Suppressor macrophage (primary cell): ENCODE measurements at regions not wholly inside any gene's neighbourhood (a gene's known extent, or its start where the extent isn't known, plus 50 kb on each side); places are given as distances from the start of the nearest gene placed in this dataset.

Experiments
- DNase-seq, 4 experiments: peaks; one replicate each; pipeline ENCODE4 v3.0.0-alpha.2; 2020 to 2022

DNA sequence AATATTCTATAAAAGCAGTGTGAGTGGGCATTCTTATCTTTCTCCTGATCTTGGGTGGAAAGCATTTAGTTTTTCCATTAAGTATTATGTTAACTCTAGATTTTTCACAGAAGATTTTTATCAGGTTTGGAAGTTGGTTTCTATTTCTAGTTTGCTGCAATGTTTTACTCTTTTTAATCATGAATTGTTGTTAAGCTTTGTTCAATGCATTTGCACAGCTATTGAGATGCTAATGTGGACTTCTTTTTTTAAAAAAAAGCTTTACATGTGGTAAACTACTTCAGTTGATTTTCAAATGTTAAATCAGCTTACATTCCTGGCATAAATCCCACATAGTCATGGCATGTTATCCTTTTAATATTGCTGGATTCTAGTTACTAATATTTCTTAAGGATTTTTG is 363.6 kb upstream of the NRP1 start:
- no peak for DNase-seq

DNA sequence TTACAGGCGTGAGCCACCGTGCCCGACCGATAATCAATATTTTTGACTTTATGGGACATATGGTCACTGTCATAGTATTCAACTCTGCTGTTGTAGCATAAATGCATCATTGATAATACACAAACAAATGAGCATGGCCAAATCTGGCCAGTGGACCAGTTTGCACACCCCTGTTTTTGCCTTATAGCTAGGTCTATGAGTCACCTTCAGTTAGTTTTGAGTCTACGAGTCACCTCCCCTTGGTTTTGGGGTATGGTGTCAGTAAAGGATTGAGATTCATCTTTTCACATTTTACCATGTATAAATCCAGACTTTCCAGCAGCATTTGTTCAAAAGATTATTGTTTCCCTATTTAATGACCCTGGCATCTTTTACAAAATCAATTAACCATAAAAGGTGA is 362.5 kb upstream of the NRP1 start:
- no peak for DNase-seq

DNA sequence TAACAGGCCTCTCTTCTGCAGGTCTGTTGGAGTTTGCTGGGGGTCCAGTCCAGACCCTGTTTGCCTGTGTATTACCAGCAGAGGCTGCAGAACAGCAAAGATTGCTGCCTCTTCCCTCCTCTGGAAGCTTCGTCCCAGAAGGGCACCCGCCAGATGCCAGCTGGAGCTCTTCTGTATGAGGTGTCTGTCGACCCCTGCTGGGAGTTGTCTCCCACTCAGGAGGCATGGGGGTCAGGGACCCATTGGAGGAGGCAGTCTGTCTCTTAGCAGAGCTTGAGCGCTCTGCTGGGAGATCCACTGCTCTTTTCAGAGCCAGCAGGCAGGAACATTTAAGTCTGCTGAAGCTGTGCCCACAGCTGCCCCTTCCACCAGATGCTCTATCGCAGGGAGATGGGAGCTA is 361.1 kb upstream of the NRP1 start:
- no peak for DNase-seq

DNA sequence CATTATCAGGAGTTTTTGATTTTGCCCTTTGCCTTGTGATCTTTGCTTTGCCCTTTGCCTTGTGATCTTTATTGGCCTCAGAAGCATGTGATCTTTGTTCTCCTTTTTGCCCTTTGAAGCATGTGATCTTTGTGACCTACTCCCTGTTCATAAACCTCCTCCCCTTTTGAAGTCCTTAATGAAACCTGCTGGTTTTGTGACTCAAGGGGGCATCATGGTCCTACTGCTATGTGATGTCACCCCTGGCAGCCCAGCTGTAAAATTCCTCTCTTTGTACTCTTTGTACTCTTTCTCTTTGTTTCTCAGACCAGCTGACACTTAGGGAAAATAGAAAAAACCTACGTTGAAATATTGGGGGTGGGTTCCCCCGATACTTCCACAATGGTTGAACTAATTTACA is 356.1 kb upstream of the NRP1 start:
- DNase-seq = peak in 3 of 4 experiments; percentile 9 to 62 (median 34)

DNA sequence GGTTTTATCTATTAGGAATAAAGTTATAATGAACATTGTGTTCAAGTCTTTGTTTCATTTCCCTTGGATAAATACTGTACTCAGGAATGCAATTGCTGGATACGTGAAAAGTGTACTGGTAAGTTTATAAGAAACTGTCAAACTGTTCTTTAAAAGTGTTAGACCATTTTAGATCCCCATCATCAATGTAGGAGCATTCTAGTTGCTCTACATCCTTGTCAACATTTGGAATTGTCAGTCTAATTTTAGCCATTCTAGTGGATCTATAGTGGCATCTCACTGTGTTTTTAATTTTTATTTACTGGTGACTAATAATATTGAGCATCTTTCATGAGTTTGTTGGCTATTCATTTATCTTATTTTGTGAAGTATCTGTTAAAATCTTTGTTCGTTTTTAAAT is 354.0 kb upstream of the NRP1 start:
- DNase-seq = no peak

DNA sequence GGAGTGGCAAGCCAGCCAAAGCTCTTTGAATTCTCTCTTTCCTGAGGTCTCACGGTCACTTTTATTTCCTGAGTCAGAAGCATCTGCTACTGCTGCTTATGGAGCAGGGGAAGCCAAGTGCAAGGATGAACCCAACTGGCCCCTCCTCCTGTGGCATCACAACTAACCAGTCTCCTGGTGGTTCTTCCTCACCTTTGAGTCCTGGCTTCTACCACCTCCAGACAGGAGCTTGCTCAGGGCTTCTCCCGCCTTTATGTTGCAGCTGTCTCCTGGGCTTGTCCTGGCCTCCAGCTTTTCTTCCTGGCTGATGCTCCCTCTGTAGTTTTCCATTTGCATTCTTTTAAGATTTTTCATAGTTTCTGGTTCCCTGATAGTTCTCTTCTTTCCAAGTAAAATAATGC is 349.7 kb upstream of the NRP1 start:
- DNase-seq = no peak

DNA sequence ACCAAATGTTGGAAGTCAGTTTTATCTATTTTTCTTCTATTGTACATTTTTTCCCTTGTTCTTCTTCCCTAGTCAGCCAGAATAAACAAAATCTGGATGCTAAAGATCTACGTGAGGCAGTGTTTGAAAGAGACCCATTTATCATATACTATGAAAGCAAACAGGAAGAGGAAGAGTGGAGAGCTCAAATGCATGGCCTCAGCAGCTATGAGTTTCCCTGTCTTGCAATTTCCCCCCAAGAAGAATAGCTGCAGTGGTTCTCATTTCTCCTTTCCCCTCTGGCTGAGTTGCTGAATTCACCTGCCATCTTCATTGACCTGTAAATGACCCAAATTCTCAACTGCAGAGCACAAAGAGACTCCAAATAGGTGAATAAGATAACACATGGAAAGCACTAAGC is 347.1 kb upstream of the NRP1 start:
- DNase-seq = peak; percentile 41 to 72 (median 52)

DNA sequence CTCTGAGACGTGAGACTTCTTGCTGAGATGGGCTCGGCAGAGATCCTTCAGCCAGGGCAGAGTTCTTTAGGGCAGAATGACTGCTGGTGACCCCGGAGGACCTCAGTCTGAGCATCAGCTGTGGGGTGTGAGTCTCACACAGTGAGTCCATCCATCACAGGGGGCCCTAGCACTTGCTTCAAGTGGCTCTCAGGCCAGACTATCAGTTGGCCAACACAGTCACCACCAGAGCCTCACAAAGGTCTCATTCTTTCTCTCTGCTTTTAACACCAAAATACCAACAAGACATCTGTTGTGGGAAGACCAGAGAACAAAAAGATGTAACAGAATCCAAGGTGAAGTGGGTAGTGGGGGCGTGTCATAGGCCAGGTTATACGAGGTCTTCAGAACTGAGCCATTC is 345.6 kb upstream of the NRP1 start:
- no peak for DNase-seq

DNA sequence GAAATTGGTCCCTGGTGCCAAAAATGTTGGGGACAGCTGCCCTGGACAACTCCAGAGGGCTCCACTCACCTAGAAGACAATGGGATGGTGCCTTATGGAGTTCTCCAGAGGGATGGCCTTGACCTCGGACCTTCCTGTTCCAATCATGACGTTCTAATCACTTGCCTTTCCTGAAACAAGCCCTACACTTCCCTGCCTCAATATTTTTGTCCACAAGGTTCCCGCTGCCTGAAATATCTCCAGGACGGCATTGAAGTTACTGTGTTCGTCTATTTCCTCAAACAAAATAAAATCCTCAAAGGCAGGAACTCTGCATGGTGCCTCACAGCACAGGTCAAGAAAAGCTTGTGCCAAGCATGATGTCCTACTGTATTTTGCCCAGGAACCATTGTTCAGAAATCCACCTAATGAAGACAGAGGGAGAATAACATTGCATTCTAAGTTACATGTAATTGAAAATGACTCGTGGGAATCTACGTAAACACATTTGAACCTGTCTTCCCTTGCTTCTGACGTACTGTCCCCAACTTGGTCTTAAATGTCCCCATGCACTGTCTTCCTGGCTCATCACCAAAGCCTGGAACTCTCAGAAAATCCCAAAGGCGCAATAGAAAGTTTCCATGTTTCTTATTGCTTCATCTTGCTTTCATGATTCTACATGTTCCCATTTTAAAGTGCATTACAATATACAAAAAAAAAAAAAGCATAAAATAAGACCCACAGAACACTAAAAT is 342.3 kb upstream of the NRP1 start:
- DNase-seq = no peak

DNA sequence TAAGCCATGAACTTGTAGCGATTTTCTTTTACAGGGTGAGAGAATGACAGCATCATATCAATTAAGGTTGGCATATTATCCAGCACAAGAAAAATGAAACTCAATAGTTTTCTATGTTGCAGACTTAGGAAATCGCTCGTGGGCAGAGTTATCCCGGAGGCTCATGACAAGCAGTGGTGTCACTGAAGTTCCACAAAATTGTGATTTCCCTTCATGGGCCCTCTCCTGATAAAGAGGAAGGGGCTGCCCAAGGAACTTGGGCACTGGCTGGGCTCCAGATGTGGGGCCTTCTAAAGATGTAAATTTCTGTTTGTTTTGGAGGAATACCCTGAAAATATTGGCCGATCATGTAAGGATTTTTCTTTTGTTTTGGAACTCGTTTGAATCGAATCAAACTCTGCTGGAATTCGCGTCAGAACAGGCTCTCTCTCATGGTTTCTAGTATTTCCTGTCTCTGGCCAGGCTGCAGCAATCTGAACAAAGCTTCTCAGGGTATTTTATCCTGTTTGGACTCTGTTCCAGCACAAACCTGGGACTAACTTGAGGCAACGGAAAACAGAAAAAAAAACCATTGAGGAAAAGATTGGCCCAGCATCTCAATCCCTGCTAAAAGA is 340.6 kb upstream of the NRP1 start:
- DNase-seq = peak in 3 of 4 experiments; percentile 55 to 63 (median 55)

DNA sequence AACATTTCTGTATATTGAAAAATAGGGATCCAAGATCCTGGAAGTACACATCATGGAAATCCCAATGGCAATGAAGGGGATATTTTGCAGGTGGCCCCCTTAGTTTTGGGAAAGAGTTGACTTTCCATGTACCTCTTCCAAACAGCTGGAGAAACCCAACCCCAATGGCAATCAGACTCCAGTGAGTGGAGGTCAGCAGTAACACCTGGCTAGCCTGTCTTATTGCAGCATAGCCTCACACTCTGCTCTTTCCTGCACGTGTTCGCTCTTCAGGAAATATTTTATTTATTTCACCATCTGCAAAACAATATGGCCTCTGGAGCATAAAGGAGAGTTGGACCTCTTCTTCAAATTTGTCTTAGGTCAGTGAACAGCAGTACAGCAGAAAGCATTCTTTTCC is 340.0 kb upstream of the NRP1 start:
- DNase-seq = no peak

DNA sequence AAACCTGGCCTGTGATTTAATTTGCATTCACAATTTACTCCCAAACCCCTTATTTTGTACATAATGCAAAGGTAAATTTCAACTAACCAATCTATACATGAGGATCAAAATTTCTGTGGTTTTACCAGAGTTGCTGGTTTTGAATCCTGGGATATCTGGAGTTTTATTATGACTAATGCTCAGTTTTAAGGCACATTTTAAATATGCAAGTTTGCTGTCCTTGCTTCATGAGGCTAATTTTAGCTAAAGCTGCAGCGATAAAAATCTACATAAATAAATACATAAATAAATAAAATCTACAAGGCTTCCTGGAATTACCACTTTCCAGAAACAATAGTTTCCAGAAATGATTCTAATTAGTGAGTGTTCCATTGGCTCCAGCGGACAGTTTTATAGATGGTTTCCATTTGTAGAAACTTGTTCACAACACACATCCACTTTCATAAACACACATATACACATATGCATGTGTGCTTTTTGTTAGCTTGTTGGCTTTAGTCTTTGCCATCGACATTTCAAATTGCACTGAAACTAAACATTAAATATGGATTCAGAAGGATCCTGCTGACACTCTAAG is 339.5 kb upstream of the NRP1 start:
- no peak for DNase-seq

DNA sequence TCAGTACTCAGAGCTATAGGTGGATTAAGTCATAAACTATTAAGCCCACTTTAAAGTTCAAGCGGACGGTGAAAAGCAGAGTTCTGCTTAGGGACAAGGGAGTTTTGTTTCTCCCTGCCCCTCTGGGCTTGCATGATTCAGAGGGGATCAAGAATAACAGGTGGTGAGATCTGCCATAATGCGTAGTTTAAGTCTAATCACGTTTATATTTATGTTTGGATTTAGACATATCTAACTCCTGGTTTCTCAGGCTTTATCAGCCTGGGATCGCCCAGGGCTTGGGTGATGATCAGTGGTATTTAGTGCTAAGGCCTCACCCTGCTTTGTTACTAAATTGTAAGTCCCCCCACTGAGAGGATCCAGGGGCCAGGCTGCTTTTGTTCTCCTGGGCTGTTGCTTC is 335.4 kb upstream of the NRP1 start:
- DNase-seq = no peak

DNA sequence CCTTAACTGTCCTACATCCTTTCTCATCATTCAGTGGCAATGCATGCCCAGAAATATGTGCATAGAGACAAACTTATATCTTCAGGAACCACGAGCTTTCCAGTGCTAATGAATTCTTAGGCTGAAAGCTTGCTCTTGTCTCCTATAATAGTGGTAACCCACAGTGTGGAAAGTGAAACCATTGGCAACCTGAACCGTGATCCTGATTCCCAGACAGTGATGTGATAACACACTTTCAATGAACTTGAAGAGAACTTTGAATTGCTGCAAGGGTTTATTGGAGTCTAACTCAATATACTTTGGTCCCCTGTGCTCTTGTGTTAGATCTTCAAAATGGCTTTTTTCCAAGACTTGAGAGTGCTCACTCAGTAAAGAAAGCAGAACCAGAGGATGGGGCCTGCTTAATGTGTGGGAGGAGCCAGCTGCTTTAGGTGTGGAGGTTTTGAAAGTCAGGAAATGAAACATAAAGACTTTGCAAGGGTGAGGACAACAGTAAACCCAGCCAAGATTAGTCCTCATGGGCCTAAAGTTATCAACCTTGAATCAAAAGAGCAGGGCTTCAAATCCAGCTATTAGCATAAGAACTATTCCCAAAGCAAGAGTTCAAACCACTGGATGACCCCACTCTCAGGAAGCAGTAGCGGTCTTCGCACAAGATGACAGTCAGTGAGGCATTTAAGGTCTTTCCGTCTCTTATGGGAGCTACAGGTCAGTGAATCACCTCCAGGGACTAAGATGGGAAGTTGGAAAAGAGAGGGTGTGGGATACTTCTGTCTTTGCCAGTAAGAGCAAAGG is 332.4 kb upstream of the NRP1 start:
- DNase-seq = peak; percentile 37 to 72 (median 62)

DNA sequence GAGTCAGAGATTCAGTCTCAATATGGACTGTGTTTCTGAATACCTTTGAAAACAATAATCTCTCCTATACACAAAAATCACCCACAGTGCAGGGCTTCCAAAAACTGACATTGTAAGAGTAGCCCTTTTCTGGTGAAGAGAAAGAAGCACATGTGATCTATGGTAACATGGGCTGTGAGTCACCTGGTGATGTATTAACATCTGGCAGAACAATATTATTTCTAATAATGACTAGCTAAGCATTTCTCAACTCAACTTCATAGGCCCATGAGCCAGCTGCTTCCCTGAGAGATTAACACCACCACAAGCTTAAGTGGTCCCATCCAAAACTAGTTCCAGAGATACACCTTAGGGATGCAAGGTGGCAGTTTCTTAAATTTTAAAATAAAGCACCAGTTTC is 331.0 kb upstream of the NRP1 start:
- DNase-seq = peak in 2 of 4 experiments; percentile 37 to 40

DNA sequence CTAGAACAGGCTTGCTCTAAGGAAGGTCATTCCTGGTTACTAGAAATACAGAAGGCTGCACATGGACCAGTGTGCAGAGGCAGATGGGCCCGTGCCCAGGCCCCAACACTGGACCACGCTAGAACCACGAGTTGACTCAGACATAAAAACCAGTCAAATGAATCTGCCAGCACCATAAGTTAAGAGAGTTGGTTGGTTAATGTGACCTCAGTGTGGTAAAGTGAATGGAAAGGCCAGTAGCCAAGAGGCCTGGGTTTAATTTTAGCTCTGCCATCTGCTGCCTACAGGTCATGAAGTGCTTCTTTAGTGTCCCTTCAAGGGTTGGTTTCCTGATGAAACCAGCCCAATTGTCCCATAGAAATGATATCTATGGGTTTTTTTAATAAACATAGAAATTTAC is 329.6 kb upstream of the NRP1 start:
- no peak for DNase-seq

DNA sequence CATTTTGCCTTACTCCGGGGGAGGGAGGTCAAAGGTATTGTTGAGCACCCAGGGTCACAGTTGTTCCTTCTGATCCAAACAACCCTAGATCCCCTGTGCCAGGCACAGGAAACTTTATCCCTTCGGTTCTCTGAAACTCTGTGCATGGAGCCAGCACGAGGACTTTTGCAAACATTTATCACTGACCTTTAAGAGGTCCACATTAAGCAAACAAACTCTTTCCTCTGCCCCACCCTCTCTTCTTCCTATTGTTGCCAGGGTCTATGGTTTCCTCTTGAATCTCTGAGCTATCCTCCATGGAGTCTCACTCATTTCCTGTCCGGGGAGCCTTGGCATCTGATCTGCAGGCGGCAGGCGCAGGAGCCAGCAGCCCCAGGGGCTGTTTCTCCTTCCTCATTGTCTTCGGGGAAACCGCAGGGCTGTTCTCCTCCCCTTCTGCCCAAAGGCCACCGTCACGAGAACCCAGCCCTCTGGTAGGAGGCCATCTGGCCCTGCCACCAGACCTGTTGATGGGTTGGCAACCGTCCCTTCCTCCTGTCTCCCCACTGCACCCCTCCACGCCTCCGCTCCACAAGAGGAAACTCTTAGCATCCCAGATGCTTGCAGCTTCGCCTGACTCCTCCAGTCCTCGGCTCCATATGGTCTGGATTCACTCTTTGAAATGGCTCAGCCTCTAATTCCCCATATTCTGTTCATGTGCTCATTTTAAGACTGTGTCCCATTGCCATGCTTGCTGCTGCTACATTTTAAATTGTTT is 327.3 kb upstream of the NRP1 start:
- DNase-seq = peak; percentile 93 to 97 (median 95)

DNA sequence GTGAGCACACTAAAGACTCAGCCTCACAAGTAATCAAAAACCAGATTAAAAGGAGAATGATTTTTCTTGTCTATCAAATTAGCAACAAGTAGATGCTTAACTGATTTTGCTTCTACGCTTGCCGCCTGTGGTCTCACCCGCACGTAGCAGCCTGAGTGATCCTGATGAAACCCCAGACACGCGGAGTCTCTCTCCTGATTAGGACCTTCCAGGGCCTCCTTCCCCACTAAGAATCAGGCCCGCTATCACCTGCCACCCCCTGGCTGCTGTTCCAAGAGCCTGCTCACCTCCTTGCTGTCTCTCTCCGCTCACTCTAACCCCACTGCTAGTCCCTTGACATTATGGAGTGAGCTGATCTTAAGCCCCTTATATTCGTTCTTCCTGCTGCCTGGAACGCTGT is 325.9 kb upstream of the NRP1 start:
- no peak for DNase-seq

DNA sequence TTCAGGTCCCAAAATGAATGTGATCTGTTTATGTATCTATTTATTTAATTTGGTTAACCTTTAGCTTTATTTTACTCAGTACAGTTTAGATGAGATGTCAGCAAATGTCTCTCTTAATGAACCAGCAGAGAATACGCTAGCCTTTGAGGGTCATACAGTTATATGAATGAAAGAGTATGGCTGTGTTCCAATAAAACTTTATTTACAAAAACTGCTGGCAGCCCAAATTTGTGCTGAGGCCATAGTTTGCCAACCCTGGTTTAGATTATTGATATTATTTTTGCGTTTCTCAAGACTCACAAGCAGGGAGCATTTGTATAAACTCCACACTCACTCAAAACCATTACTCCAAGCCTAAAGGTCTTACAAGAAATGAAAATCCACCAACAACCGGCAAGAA is 323.4 kb upstream of the NRP1 start:
- DNase-seq = no peak

DNA sequence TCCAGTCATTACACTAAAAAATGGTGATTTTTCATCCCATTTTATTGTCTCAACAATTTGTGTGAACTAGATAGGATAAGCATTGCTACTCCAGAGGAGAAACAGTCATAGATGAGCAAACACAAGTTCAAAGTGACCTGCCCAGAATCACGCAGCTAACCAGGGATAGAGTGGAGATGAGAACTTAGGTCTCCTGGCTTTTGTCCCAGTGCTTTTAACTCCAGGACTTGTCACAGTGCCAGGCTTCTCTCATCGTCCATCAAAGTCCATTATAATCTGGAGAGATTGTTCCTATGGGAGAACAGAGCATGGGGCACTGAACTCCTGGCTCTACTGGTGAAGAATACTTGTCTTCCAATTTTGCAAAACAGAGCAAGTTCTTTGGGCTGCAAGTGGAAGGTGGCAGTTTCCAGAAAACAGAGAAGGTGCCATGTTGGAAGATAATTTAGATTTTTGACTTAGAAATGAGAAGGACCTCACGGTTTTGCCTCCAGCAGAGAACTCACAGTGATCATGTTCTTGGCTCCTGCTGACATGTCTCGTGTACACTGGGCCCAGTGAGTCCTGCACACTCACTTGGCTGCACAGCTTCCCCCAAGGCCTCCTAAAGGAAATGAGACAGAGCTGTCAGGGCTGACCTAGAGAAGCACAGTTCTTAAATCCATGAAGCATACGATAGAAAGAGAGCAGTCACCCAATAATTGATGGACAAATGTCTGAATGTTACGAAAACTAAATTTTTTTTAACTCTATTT is 322.9 kb upstream of the NRP1 start:
- DNase-seq = peak in 1 of 4 experiments; percentile 17

DNA sequence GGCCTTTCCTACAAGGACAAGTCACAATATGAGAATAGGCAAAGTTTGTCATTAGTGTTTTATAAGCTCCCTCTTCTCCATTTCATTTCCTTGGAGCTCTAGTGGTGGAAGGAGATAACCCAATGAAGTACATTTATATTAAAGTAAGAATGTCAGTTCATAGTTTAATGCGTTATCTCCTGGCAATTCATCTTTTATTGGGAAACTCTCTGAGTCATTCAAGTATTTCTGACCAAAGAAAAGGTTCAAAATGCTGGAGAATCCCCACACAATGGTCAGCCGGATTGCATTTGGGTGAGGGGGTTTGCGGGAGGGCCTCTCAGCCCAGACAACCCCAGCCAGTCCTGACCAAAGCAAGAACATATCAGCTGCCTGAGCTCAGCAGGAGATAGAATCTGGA is 321.5 kb upstream of the NRP1 start:
- no peak for DNase-seq
